GM21717 (cell line): ENCODE measurements at regions not wholly inside any gene's neighbourhood (a gene's known extent, or its start where the extent isn't known, plus 50 kb on each side); places are given as distances from the start of the nearest gene placed in this dataset.
"Not testable (repeated sequence)": the region's sequence is repeated elsewhere in the genome, so short reads cannot be mapped to it uniquely, and the experiment has no call there.

ENCODE experiments used
- ATAC-seq: cut with Tn5 transposase; IDR thresholded peaks from one replicate; pipeline ENCODE4 v1.9.1; 2021; ENCODE audit warnings: mild to moderate bottlenecking, moderate library complexity; ENCODE audit not compliant: unreplicated experiment

GRCh38 chr16:59809488-59809887 lies 1075.4 kb upstream of the GOT2 start:
- ATAC-seq: not testable (repeated sequence)

- ATAC-seq: no peak
These were observed 1049.1 kb upstream of the GOT2 start for GRCh38 chr16:59783191-59783590.

- no peak for ATAC-seq
These were observed 1039.2 kb upstream of the GOT2 start for GRCh38 chr16:59773330-59773729.

- ATAC-seq: no peak
These were observed 1025.2 kb upstream of the GOT2 start for GRCh38 chr16:59759296-59759695.

GRCh38 chr16:59758848-59759247 lies 1024.7 kb upstream of the GOT2 start:
- no peak for ATAC-seq

DNA sequence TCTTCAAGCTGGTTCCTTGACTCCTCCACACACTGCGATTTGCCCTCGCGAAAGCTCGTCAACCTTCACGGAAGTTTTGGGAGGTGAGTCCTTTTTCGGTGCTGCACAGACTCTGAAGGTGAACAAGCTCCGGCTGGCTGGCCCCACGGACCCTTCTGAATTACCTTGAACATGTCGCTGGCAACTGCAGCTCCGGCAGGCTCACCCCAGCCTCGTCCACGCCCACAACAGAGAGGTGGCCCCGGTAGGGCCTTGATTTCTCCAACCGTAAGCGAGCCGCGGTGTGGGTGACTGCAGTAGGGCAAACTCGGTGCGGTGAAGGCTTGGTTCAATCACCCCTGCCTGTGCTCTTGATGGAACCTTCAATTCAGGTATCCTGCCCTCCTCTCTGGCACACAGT lies 1020.7 kb upstream of the GOT2 start:
- ATAC-seq: no peak

GRCh38 chr16:59749662-59750336 lies 1015.7 kb upstream of the GOT2 start:
- no peak for ATAC-seq

DNA sequence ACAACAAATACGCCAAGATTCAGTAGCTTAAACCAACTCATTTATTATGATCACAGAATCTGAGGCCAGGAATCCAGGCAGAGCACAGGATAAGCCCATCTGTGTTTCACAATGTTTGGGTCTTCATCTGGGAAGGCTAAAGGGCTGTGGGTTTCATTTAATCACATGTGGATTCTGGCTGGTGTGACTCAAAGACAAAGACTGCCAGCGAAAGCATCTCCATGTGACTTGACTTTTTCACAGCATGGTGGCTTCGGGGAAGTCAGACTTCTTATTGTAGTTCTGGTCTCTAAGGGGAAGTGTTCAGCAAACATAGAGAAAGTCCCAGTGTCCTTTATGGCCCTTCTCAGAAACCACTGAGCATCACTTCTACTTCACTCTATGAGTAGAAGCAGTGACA lies 1014.4 kb upstream of the GOT2 start:
- ATAC-seq: no peak

DNA sequence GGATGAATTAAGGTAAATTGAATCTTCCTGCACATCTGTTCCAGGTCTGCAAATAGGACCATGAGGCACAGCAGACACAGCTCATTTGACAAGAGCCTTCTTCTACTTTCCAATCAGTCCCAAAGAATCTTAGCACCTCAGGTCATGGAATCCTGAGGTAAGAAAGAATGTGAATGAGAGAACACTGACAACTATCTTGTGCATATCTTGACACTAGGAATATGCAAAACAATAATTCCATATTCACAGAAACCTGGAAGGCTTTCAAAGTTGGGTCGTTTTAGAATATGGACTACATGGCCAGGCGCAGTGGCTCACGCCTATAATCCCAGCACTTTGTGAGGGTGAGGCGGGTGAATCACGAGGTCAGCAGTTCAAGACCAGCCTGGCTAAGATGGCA lies 1009.4 kb upstream of the GOT2 start:
- no peak for ATAC-seq

GRCh38 chr16:59740858-59741257 lies 1006.7 kb upstream of the GOT2 start:
- no peak for ATAC-seq

GRCh38 chr16:59737274-59737673 lies 1003.2 kb upstream of the GOT2 start:
- ATAC-seq: no peak

DNA sequence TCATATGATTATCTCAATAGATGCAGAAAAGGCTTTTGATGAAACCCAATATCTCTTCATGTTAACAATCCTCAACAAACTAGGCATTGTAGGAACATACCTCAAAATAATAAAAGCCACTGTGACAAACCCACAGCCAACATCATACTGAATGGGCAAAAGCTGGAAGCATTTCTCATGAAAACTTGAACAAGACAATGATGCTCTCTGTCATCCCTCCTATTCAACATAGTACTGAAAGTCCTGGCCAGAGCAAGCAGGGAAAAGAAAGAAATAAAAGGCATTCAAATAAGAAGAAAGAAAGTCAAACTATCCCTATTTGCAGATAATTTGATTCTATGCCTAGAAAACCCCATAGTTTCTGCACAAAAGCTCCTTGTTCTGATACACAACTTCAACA lies 999.2 kb upstream of the GOT2 start:
- no peak for ATAC-seq

GRCh38 chr16:59729613-59730012 lies 995.5 kb upstream of the GOT2 start:
- no peak for ATAC-seq

GRCh38 chr16:59719121-59719520 lies 985.0 kb upstream of the GOT2 start:
- no peak for ATAC-seq

DNA sequence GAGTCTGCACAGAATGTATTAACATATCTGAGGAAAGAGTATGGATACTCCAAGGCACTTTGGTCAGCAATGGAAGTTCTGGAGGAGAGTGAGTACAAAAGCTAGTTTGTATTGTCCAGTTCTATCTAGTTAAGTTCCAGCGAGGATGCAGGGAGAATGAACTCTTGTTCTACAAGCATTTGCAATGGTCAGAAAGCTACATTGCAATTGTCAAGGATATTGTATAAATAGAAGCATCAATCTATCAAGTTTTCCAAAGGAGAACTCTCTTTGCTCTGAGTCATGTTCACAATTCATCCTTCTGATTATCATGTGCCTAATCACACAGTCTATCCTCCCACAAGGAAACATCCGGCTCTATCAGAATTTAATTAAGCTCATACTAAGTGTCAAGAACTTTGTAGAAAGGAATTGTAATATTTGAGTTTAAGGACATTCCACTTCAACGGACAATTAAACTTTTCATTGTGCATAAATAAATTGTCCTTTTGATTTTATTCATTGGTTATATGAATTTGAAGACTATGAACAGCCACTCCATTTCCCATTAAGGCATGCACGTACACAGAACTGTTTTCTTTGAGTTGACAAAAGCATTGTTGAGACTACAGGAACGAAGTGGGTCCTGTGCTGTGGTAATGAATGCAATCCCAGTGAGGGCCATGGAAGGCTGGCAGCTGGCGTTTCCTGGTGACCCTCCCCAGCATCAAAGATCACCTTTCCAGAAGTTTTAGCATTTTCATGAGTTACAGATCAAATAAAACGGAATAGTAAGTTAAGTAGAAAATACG lies 973.5 kb upstream of the GOT2 start:
- no peak for ATAC-seq

DNA sequence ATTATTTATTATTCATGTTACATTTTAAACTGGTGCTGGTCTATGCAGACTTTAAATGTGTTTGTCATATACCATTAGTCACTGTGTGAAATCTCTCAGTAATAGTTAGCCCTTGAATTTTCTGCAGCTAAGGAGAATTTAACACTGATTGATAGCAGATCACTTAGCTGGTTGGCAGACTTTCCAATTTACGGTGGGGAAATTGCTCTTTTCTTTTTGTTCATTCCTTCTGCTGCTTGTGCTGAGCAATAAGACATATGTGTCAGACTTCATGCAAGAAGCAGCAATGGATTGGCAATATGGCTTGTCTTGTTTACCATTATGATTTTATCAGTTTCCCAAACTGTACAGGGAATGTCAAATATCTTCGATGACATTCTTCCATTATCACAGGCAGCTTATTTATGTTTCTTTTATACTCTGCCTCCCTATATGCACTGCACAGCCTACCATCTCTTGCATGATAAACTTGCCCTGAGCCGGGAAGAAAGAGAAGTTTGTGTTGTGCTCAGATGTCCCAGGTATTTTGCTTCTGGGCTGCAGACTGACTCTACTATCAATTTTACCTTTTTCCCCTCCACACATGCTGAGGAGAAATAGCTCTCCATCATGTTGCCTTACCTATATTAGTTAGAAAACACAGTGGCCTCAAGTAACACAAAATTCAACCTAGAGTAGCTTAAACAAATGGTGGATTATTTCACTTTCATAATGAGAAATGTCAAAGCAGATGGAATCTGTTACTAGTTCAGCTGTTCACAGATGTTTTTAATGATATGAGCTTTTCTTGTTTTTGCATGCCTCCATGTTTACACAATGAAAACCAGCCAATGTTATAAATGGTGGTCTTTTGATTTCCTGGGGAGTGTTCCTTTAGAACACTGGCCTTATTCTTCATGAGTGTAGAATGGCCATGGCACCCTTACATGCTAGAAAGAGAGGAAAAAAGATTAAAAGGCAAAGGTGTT lies 968.1 kb upstream of the GOT2 start:
- no peak for ATAC-seq

- ATAC-seq: no peak
These were observed 965.7 kb upstream of the GOT2 start for GRCh38 chr16:59699786-59700185.

DNA sequence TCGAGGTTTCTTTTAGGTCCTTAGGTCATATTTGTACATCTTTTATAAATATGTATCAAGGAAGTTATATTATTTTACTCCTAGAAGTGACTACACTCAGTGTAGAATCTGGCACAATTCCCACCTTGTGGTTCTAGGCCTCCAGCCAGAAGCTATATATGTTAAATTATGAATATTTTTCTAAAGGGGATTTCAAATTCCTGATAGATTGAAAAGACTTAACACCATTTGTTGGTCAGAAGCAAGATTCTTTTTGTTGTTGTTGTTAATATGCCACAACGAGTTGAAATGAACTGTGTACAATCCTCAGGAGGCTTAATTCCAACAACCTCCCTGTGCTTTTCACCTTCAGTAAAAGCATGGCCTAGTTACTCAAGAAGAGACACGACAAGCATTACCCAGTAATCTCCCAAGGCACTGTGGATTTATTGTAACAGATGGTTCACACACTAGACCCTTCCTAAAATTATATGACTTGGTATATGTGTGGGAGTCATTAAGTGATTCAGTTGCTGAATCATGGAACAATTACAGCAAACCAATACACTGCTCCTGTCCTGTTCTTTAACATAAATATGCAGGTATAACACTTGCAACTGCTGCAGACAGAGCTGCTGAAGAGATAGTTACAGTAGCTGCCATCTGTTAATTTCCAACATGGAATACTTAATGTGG lies 964.4 kb upstream of the GOT2 start:
- no peak for ATAC-seq

DNA sequence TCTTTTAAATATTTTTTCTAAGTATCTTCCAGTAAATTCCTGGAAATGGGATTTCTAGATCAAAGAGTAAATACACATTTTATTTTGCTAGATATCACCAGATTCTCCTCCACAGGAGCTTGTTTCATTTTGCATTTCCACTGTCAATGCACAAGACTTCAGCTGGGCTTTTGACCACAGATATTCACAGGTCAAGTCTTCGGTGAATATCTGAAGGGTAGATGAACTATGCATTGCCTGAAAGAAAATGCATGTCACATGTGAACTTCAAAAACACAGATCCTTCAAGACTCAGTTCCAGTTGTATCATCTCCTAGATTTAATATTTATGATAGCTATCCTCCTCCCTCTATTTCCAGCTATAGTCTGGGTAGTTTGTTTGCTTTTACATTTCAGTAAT lies 963.6 kb upstream of the GOT2 start:
- no peak for ATAC-seq

- no peak for ATAC-seq
These were observed 963.1 kb upstream of the GOT2 start for GRCh38 chr16:59697236-59697635.

DNA sequence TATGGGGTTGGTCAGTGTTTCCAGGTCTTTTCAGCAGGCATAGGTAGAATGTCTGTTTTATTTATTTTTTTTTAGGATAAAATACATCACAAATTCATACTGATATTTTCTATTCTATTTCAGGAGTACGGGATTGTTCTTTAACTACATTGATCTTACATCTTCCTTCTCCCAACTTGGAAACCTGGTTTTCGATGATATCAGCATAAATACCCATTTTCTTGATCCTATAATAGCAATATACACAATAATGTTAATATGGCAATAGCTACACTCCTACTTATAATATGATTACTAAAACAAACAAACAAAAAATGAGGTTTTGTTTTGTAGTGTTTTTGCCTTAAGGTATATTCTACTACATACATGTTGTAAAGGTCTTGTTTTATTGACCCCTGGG lies 962.4 kb upstream of the GOT2 start:
- no peak for ATAC-seq
